Thymus (tissue), 11 donors: ENCODE measurements at regions not wholly inside any gene's neighbourhood (a gene's known extent, or its start where the extent isn't known, plus 50 kb on each side); places are given as distances from the start of the nearest gene placed in this dataset.
A peak's percentile ranks its signal among the peaks of the same experiment; 100 is the strongest.

ENCODE experiments used
- DNase-seq, 9 donors: peaks; one replicate each; pipeline ENCODE4 v3.0.0-alpha.2; 2013; ENCODE audit warnings: low spot score in 9 of 9, low read depth in 6 of 9, missing footprints in 1 of 9
- H3K27ac ChIP-seq, 2 donors: one replicate each; pipeline ENCODE4 v1.5.1; 2013; ENCODE audit warnings: control low read depth in 1 of 2, low read depth in 1 of 2, low read length in 1 of 2, mild to moderate bottlenecking in 1 of 2, moderate library complexity in 1 of 2
- H3K27me3 ChIP-seq, 2 donors: one replicate each; pipeline ENCODE4 v1.5.1; 2013; ENCODE audit warnings: low read length in 1 of 2; ENCODE audit not compliant: control insufficient read depth in 2 of 2, insufficient read depth in 1 of 2
- H3K36me3 ChIP-seq, 2 donors: one replicate each; pipeline ENCODE4 v1.5.1; 2013; ENCODE audit warnings: low read length in 1 of 2, mild to moderate bottlenecking in 1 of 2, moderate library complexity in 1 of 2; ENCODE audit not compliant: control insufficient read depth in 2 of 2, insufficient read depth in 2 of 2
- H3K4me1 ChIP-seq, 2 donors: one replicate each; pipeline ENCODE4 v1.5.1; 2013; ENCODE audit warnings: low read length in 2 of 2; ENCODE audit not compliant: control insufficient read depth in 2 of 2, insufficient read depth in 2 of 2
- H3K4me3 ChIP-seq, 2 donors: one replicate each; pipeline ENCODE4 v1.5.1; 2013; ENCODE audit warnings: low read length in 2 of 2, control low read depth in 1 of 2, mild to moderate bottlenecking in 1 of 2
- H3K9me3 ChIP-seq, 2 donors: one replicate each; pipeline ENCODE4 v1.5.1; 2013; ENCODE audit warnings: low read length in 1 of 2, mild to moderate bottlenecking in 1 of 2; ENCODE audit not compliant: control insufficient read depth in 2 of 2, insufficient read depth in 1 of 2
- WGBS: extraction: QIAGEN DNeasy Blood & Tissue Kit; methylation state at CpG from one replicate; pipeline ENCODE4 v1.1.7; 2013; 5-methylcytosine and 5-hydroxymethylcytosine counted together
- donor health status: healthy.

DNA sequence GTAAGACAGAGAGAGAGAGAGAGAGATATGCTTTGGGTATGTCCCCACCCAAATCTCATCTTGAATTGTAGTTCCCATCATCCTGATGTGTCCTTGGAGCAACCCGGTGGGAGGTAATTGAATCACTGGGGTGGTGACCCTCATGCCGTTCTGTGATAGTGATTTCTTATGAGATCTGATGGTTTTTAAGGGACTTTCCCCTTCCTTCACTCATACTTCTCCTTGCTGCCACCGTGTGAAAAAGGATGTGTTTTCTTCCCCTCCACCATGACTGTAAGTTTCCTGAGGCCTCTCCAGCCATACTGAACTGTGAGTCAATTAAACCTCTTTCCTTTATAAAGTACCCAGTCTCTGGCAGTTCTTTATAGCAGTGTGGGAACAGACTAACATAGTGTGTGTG is 60.3 kb downstream of the EOMES start:
- WGBS: 69% methylated on average over 3 of the region's 3 CpGs
- no peak overlapping the region for H3K27ac ChIP-seq
- no peaks in the 10 kb centered on the region for H3K36me3 ChIP-seq
- peaks cover 0 to 9% of the 10 kb centered on the region in 2 donors for H3K4me1 ChIP-seq
- peaks cover 0 to 2% of the 10 kb centered on the region in 2 donors for H3K9me3 ChIP-seq
- no peak for DNase-seq
- no peak overlapping the region for H3K4me3 ChIP-seq
- H3K27me3 ChIP-seq: no peaks in the 10 kb centered on the region

DNA sequence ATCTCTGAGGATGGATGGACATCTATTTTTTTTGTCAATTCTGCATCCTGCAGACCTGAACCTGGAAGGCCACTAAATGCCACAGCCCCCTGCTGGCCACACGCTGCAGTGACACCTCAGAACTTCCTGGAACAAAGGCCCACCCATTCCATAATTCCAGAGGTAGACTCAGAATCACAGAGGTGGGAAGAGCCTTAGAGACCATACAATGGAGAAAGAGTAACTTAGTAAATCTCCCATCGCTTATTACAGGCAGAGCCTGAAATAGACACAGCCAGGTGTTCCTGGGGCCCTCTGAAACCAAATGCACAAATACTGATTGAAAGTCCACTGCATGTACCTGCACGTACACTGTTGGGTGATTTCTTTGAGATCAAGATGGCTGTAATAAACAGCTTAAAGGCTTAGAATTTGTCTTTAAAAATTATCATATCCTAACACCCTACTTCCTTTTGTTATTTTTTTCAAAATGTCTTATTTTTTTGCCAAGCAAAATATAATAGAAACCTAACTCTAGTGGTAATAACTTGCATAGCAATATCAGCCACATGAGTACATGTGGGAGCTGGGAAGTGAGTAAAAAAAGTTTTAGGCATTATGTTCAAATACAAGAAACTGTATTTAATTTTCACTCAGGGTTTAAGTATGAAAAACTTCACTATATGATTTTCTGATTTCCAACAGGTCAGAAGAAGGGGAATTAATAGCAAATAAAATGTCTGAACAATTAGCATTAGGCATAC is 62.7 kb downstream of the EOMES start:
- Histone ChIP-seq H3K27ac (no peak overlapping the region), H3K9me3 (peaks cover 0 to 2% of the 10 kb centered on the region in 2 donors), H3K4me3 (no peak overlapping the region), H3K4me1 (no peaks in the 10 kb centered on the region), H3K27me3 (no peaks in the 10 kb centered on the region), H3K36me3 (no peaks in the 10 kb centered on the region)
- 65% methylated on average over 3 of the region's 3 CpGs for WGBS
- DNase-seq: peak in 4 of 9 donors; percentile 10 to 47 (median 25)

DNA sequence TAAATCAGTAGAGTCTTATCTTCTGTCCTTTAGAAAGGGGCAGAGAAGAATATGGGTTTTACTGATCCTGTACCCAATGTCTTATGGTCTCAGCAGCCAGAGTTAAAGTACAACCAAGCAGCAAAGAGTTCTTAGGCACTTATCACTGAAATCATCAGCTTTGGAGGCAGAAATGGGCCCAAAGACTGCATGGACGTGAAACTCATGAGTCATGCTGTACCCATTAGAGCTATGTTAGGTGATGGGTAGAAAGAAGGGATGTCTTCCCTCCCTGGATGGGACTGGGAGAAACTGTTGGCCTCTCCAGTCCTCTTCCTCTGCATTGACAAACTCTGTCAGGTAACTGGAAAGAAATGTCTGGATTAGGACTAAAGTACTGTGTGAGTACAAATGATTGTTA is 63.4 kb downstream of the EOMES start:
- no peak for DNase-seq
- Histone ChIP-seq H3K36me3 (no peaks in the 10 kb centered on the region), H3K4me3 (no peak overlapping the region), H3K4me1 (no peaks in the 10 kb centered on the region), H3K27me3 (no peaks in the 10 kb centered on the region), H3K9me3 (no peaks in the 10 kb centered on the region), H3K27ac (no peak overlapping the region)
- WGBS: 96% methylated on average over 1 of the region's 1 CpG

DNA sequence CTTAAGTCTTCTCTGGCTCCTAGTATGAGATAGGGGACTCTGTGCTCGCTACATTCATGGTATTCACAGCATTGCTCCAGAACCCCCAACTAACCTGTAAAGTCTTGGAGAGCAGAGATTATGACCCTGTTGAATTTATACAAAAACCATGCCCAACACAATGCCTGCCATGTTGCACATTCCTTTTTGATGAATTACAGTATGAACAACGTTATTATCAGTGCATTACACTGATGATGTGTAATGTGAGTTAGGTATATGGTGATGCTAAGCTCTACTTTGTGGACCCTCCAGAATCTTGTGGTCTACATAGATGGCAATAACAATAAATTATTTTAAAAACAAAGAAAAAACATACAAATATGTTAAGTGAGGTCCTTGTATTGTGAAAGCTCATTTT is 64.3 kb downstream of the EOMES start:
- no peaks in the 10 kb centered on the region for H3K4me1 ChIP-seq
- no peaks in the 10 kb centered on the region for H3K36me3 ChIP-seq
- DNase-seq: no peak
- H3K4me3 ChIP-seq: no peak overlapping the region
- no peak overlapping the region for H3K27ac ChIP-seq
- no peaks in the 10 kb centered on the region for H3K27me3 ChIP-seq
- H3K9me3 ChIP-seq: no peaks in the 10 kb centered on the region
- WGBS: 97% methylated on average over 2 of the region's 2 CpGs

DNA sequence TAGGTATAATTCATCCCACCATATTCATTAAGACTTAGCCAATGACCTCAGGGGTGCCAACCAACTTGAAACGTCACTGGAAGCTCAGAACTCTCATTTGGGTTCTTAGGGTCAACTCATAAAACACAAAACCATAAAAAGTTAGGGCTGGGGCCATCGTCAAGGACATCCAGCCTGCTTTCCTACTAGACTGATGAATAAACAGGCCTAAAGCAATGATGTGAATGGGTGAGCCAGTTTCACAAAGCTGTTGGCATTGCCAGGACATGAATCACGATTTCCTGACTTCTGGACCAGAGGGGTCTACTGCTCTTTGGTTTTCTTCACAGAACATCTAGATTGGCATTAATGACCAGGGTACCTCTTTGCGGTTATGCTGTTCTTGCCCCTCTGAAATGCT is 64.7 kb downstream of the EOMES start:
- DNase-seq: no peak
- H3K27me3 ChIP-seq: no peaks in the 10 kb centered on the region
- 95% methylated on average over 4 of the region's 4 CpGs for WGBS
- H3K4me1 ChIP-seq: no peaks in the 10 kb centered on the region
- no peak overlapping the region for H3K4me3 ChIP-seq
- no peaks in the 10 kb centered on the region for H3K9me3 ChIP-seq
- H3K36me3 ChIP-seq: no peaks in the 10 kb centered on the region
- H3K27ac ChIP-seq: no peak overlapping the region

DNA sequence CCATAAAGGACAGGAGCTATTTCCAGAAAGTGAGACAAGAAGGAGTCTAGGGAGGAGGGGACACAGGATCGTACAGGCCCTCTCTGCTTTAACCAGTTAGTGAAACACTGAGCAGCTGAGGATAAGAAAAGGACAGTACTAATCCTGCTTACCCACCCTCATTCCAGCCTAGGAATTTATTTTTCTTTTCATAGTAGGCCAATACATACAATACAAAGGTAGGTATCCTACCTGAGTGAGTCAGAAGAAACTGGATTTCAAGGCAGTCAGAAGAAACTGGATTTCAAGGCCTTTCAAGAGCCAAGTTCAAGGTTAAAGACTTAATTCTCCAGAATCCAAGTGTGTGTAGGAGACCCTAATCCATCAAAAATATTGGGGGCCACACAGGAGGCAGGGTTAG is 65.3 kb downstream of the EOMES start:
- Histone ChIP-seq H3K4me3 (no peak overlapping the region), H3K9me3 (no peaks in the 10 kb centered on the region), H3K36me3 (no peaks in the 10 kb centered on the region), H3K27ac (no peak overlapping the region), H3K4me1 (no peaks in the 10 kb centered on the region), H3K27me3 (no peaks in the 10 kb centered on the region)
- WGBS: 96% methylated on average over 1 of the region's 1 CpG
- DNase-seq: no peak

DNA sequence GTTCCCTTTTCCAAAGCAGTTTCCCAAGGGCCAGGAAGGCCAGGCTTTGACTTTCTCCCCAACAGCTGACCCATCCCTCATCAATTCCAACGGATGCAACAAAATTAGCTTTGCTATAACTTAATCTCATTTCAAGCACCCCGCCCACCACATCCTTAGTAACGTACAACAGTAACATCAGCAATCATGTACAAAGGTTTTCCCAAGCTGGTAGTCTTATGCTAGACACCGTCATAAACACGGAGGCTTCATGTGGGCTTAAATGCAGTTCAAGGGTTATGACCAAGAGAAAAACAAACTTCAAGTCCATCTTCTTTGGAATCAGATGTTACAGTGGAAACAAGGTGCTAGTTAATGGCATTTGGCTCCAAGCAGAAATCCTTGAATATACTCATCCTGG is 66.6 kb downstream of the EOMES start:
- H3K27me3 ChIP-seq: no peaks in the 10 kb centered on the region
- H3K36me3 ChIP-seq: no peaks in the 10 kb centered on the region
- H3K9me3 ChIP-seq: no peaks in the 10 kb centered on the region
- no peak overlapping the region for H3K27ac ChIP-seq
- 99% methylated on average over 5 of the region's 5 CpGs for WGBS
- no peak for DNase-seq
- H3K4me3 ChIP-seq: no peak overlapping the region
- H3K4me1 ChIP-seq: no peaks in the 10 kb centered on the region

DNA sequence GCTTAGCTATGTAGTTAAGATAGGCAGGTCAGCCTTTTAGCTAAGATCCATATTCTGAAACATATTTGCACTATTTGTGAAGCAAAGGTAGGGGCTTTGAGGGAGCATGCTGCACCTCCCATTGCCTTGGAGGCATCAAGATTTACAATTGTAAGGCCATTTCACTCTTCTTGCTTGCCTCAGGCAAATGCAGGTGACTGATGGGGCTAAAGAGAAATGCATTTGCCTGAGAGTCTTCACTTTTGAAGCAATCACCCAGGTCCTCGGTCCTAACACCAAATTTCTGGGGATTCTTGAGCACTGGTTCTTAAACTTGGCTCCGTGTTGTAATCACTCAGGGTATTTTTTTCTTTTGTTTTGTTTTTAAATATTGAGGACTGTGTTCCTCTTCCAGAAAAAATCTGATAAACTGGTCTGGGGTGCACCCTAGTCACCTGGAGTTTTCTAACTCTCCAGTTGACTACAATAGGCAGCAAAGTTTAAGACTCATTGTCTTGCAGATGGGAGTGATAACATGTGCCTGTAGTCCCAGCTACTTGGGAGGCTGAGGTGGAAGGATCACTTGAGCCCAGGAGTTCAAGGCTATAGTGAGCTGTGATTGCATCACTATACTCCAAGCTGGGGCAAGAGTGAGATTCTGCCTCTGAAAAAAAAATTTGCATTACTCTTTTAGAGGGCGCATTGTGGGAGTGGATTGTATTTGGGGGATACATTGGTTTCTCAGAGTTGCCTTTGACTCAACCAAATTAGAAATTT is 68.1 kb downstream of the EOMES start:
- no peak overlapping the region for H3K27ac ChIP-seq
- no peaks in the 10 kb centered on the region for H3K27me3 ChIP-seq
- WGBS: 98% methylated on average over 3 of the region's 3 CpGs
- DNase-seq: no peak
- no peaks in the 10 kb centered on the region for H3K4me1 ChIP-seq
- H3K4me3 ChIP-seq: no peak overlapping the region
- H3K36me3 ChIP-seq: no peaks in the 10 kb centered on the region
- no peaks in the 10 kb centered on the region for H3K9me3 ChIP-seq

DNA sequence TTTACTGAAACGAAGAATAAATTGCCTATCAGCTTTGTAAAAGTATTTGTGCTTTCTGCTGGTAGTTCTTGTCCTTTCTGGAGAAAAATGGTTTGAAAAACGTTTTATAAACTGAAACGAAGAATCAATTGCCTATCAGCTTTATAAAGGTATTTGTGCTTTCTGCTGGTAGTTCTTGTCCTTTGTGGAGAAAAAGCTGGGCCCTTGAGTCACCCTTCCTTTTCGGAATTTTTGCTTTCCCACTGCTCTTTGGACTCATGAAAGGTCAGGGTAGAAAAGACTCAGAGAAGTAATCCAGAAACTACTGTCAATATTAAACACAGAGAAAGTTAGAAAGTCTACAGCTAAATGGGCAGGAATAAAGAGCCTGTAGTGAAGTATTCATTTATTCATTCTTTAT is 72.8 kb downstream of the EOMES start:
- no peaks in the 10 kb centered on the region for H3K9me3 ChIP-seq
- 94% methylated on average over 4 of the region's 4 CpGs for WGBS
- H3K36me3 ChIP-seq: no peaks in the 10 kb centered on the region
- no peak overlapping the region for H3K27ac ChIP-seq
- H3K27me3 ChIP-seq: no peaks in the 10 kb centered on the region
- no peak overlapping the region for H3K4me3 ChIP-seq
- H3K4me1 ChIP-seq: no peaks in the 10 kb centered on the region
- no peak for DNase-seq
